SK-N-SH (cell line): ENCODE measurements at regions not wholly inside any gene's neighbourhood (a gene's known extent, or its start where the extent isn't known, plus 50 kb on each side); places are given as distances from the start of the nearest gene placed in this dataset.

Experiments
- CTCF ChIA-PET: fragments of 300-600, 350-600 bp; formaldehyde crosslinking; extraction: SDS; loops from one replicate; lab custom pipeline; 2021; lab: Yijun Ruan, JAX
- POLR2A ChIA-PET: fragments of 350-600 bp; sonication (Branson Sonifier 250); formaldehyde crosslinking; extraction: SDS; loops from one replicate; lab custom pipeline; 2020; ENCODE audit warnings: antibody characterized with exemption, inconsistent platforms; lab: Yijun Ruan, JAX
- DNase-seq: peaks from one replicate; pipeline ENCODE4 v3.0.0; 2012
- H2AFZ ChIP-seq: fragments of 200-600 bp; sonication (generic); 2 replicates; pipeline ENCODE4 v1.8.1; 2016; ENCODE audit warnings: antibody characterized with exemption, mild to moderate bottlenecking, low read depth
- H3F3A ChIP-seq: fragments of 200-600 bp; sonication (generic); replicated peaks from 2 replicates; pipeline ENCODE3; 2016; ENCODE audit warnings: antibody characterized with exemption, mild to moderate bottlenecking; ENCODE audit not compliant: insufficient read depth
- H3K27ac ChIP-seq, 2 experiments: fragments of 200-500 bp in 1 of 2; fragments of 200-600 bp in 1 of 2; sonication (Bioruptor generic) in 1 of 2; sonication (generic), shearing (Covaris generic) in 1 of 2; 2 replicates each; pipeline versions ENCODE4 v1.5.1 to v1.6.1; 2014 to 2016; ENCODE audit warnings: low read depth in 2 of 2, inconsistent platforms in 1 of 2, low read length in 1 of 2, mild to moderate bottlenecking in 1 of 2, mixed read lengths in 1 of 2
- H3K27me3 ChIP-seq: fragments of 200-600 bp; sonication (generic), shearing (Covaris generic); 2 replicates; pipeline ENCODE4 v1.6.1; 2016; ENCODE audit warnings: mixed run types; ENCODE audit not compliant: insufficient read depth
- H3K36me3 ChIP-seq, 2 experiments: fragments of 200-500 bp in 1 of 2; fragments of 200-600 bp in 1 of 2; sonication (Bioruptor generic) in 1 of 2; sonication (generic) in 1 of 2; replicated peaks in 1 of 2; 2 replicates each; pipeline versions ENCODE3 to v1.5.1; 2014 to 2016; ENCODE audit warnings: low read length in 1 of 2, mild to moderate bottlenecking in 1 of 2; ENCODE audit not compliant: insufficient read depth in 2 of 2, control insufficient read depth in 1 of 2
- H3K4me1 ChIP-seq, 2 experiments: fragments of 200-500 bp in 1 of 2; fragments of 200-600 bp in 1 of 2; sonication (Bioruptor generic) in 1 of 2; sonication (generic), shearing (Covaris generic) in 1 of 2; 2 replicates each; pipeline versions ENCODE4 v1.5.1 to v1.6.1; 2014 to 2016; ENCODE audit warnings: low read depth in 1 of 2, low read length in 1 of 2, mixed run types in 1 of 2; ENCODE audit not compliant: insufficient read depth in 2 of 2, control insufficient read depth in 1 of 2
- H3K4me2 ChIP-seq: fragments of 200-600 bp; sonication (generic), shearing (Covaris generic); 2 replicates; pipeline ENCODE4 v1.6.1; 2017; ENCODE audit warnings: mixed run types
- H3K4me3 ChIP-seq, 2 experiments: fragments of 200-500 bp in 1 of 2; fragments of 200-600 bp in 1 of 2; sonication (Bioruptor generic) in 1 of 2; sonication (generic), shearing (Covaris generic) in 1 of 2; 2 replicates each; pipeline versions ENCODE4 v1.5.1 to v1.8.1; 2014 to 2016; ENCODE audit warnings: low read depth in 2 of 2, inconsistent platforms in 1 of 2, low read length in 1 of 2, mild to moderate bottlenecking in 1 of 2, mixed read lengths in 1 of 2, moderate library complexity in 1 of 2
- H3K79me2 ChIP-seq: fragments of 200-600 bp; sonication (generic); 2 replicates; pipeline ENCODE4 v1.8.1; 2017; ENCODE audit warnings: mild to moderate bottlenecking; ENCODE audit not compliant: insufficient read depth
- H3K9ac ChIP-seq: fragments of 200-600 bp; sonication (generic); 2 replicates; pipeline ENCODE4 v1.6.1; 2017; ENCODE audit warnings: mixed run types
- H3K9me2 ChIP-seq: fragments of 200-600 bp; sonication (generic); 2 replicates; pipeline ENCODE4 v1.6.1; 2017; ENCODE audit warnings: mixed run types
- H3K9me3 ChIP-seq: fragments of 200-600 bp; sonication (generic); 2 replicates; pipeline ENCODE4 v1.6.1; 2017; ENCODE audit warnings: mixed run types, mild to moderate bottlenecking, moderate library complexity
- H4K20me1 ChIP-seq: fragments of 200-600 bp; sonication (generic); 2 replicates; pipeline ENCODE4 v1.6.1; 2017; ENCODE audit warnings: mild to moderate bottlenecking, mixed run types; ENCODE audit not compliant: insufficient read depth
- CHD2 ChIP-seq: fragments of 150-350 bp; IDR thresholded peaks from 2 replicates; pipeline ENCODE4 v1.6.1; 2018; ENCODE audit warnings: low read length; ENCODE audit not compliant: partially characterized antibody
- EP300 ChIP-seq, 2 experiments: IDR thresholded peaks; 2 replicates each; pipeline versions ENCODE4 v1.4.0 to v1.6.1; 2012; ENCODE audit warnings: borderline replicate concordance in 1 of 2, low read depth in 1 of 2, low read length in 1 of 2
- EZH2phosphoT487 ChIP-seq: fragments of 200-600 bp; sonication (generic); IDR thresholded peaks from 2 replicates; pipeline ENCODE4 v1.6.1; 2017; ENCODE audit warnings: low read depth, mixed run types, mild to moderate bottlenecking, antibody characterized with exemption, moderate library complexity, borderline replicate concordance
- FOXJ3 ChIP-seq: sonication (generic); formaldehyde crosslinking; IDR thresholded peaks from 2 replicates; pipeline ENCODE4 v1.5.1; 2020; ENCODE audit warnings: mild to moderate bottlenecking, missing genetic modification reagents
- FOXM1 ChIP-seq: IDR thresholded peaks from 2 replicates; pipeline ENCODE4 v1.4.0; 2012; ENCODE audit warnings: low read depth, mild to moderate bottlenecking
- GABPA ChIP-seq: IDR thresholded peaks from 2 replicates; pipeline ENCODE4 v1.4.0; 2012; ENCODE audit warnings: low read depth, mild to moderate bottlenecking
- IRF3 ChIP-seq: fragments of 150-350 bp; IDR thresholded peaks from 2 replicates; pipeline ENCODE4 v1.6.1; 2016; ENCODE audit warnings: mild to moderate bottlenecking, low read depth, low read length
- JUND ChIP-seq: IDR thresholded peaks from 2 replicates; pipeline ENCODE4 v1.4.0; 2012
- NRF1 ChIP-seq: IDR thresholded peaks from 2 replicates; pipeline ENCODE4 v1.6.1; 2012; ENCODE audit warnings: low read depth, mild to moderate bottlenecking, low read length
- POLR2AphosphoS5 ChIP-seq: IDR thresholded peaks from 2 replicates; pipeline ENCODE4 v1.6.1; 2012; ENCODE audit warnings: low read depth, low read length
- RAD21 ChIP-seq: IDR thresholded peaks from 2 replicates; pipeline ENCODE4 v1.6.1; 2012; ENCODE audit warnings: mild to moderate bottlenecking, low read length
- REST ChIP-seq: IDR thresholded peaks from 2 replicates; pipeline ENCODE4 v1.6.1; 2012; ENCODE audit warnings: mild to moderate bottlenecking, low read depth, low read length, moderate library complexity
- TCF12 ChIP-seq: IDR thresholded peaks from 2 replicates; pipeline ENCODE4 v1.4.0; 2012
- YY1 ChIP-seq: IDR thresholded peaks from 2 replicates; pipeline ENCODE4 v1.4.0; 2012; ENCODE audit warnings: low read depth, mild to moderate bottlenecking
- WGBS: methylation state at CpG from one replicate; pipeline ENCODE4 v1.1.6; 2017; ENCODE audit warnings: low lambda C conversion rate; 5-methylcytosine and 5-hydroxymethylcytosine counted together
- TF ChIP-seq, protein P1 (sequence below): fragments of 200-600 bp; sonication (generic); IDR thresholded peaks from 2 replicates; pipeline ENCODE4 v1.6.1; 2017; ENCODE audit warnings: antibody characterized with exemption, mild to moderate bottlenecking, moderate library complexity
- TF ChIP-seq, protein P2 (sequence below): IDR thresholded peaks from 2 replicates; pipeline ENCODE4 v1.4.0; 2012; ENCODE audit warnings: low read depth, borderline replicate concordance
- TF ChIP-seq, protein P3 (sequence below): IDR thresholded peaks from 2 replicates; pipeline ENCODE4 v1.4.0; 2012; ENCODE audit warnings: low read depth, borderline replicate concordance

GRCh38 chr9:85292261-85292660 lies 449.5 kb downstream of the AGTPBP1 start:
- H3K79me2 ChIP-seq: no peaks in the 10 kb centered on the region
- WGBS: 39% methylated on average over 4 of the region's 4 CpGs
- TF ChIP-seq, protein P1, sequence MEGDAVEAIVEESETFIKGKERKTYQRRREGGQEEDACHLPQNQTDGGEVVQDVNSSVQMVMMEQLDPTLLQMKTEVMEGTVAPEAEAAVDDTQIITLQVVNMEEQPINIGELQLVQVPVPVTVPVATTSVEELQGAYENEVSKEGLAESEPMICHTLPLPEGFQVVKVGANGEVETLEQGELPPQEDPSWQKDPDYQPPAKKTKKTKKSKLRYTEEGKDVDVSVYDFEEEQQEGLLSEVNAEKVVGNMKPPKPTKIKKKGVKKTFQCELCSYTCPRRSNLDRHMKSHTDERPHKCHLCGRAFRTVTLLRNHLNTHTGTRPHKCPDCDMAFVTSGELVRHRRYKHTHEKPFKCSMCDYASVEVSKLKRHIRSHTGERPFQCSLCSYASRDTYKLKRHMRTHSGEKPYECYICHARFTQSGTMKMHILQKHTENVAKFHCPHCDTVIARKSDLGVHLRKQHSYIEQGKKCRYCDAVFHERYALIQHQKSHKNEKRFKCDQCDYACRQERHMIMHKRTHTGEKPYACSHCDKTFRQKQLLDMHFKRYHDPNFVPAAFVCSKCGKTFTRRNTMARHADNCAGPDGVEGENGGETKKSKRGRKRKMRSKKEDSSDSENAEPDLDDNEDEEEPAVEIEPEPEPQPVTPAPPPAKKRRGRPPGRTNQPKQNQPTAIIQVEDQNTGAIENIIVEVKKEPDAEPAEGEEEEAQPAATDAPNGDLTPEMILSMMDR: no peak
- no peak for TF ChIP-seq GABPA
- no peak for TF ChIP-seq RAD21
- TF ChIP-seq, protein P2, sequence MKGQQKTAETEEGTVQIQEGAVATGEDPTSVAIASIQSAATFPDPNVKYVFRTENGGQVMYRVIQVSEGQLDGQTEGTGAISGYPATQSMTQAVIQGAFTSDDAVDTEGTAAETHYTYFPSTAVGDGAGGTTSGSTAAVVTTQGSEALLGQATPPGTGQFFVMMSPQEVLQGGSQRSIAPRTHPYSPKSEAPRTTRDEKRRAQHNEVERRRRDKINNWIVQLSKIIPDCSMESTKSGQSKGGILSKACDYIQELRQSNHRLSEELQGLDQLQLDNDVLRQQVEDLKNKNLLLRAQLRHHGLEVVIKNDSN: no peak
- TF ChIP-seq TCF12: no peak
- TF ChIP-seq FOXJ3: no peak
- TF ChIP-seq, protein P3, sequence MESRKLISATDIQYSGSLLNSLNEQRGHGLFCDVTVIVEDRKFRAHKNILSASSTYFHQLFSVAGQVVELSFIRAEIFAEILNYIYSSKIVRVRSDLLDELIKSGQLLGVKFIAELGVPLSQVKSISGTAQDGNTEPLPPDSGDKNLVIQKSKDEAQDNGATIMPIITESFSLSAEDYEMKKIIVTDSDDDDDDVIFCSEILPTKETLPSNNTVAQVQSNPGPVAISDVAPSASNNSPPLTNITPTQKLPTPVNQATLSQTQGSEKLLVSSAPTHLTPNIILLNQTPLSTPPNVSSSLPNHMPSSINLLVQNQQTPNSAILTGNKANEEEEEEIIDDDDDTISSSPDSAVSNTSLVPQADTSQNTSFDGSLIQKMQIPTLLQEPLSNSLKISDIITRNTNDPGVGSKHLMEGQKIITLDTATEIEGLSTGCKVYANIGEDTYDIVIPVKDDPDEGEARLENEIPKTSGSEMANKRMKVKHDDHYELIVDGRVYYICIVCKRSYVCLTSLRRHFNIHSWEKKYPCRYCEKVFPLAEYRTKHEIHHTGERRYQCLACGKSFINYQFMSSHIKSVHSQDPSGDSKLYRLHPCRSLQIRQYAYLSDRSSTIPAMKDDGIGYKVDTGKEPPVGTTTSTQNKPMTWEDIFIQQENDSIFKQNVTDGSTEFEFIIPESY: no peak
- no peak for TF ChIP-seq NRF1
- no peak overlapping the region for H2AFZ ChIP-seq
- H3F3A ChIP-seq: no peaks in the 10 kb centered on the region
- ChIA-PET CTCF (no interaction called here), POLR2A (no interaction called here)
- no peak overlapping the region for H3K9ac ChIP-seq
- no peak overlapping the region for H3K27ac ChIP-seq
- no peak for DNase-seq
- H4K20me1 ChIP-seq: no peaks in the 10 kb centered on the region
- H3K27me3 ChIP-seq: no peaks in the 10 kb centered on the region
- no peak overlapping the region for H3K4me3 ChIP-seq
- H3K36me3 ChIP-seq: no peaks in the 10 kb centered on the region
- H3K4me1 ChIP-seq: no peaks in the 10 kb centered on the region
- H3K9me2 ChIP-seq: no peaks in the 10 kb centered on the region
- H3K9me3 ChIP-seq: no peaks in the 10 kb centered on the region
- no peak overlapping the region for H3K4me2 ChIP-seq

- no peaks in the 10 kb centered on the region for H3K4me1 ChIP-seq
These were observed 450.5 kb downstream of the AGTPBP1 start for GRCh38 chr9:85291266-85291665.

More at GRCh38 chr9:85291266-85291665, 450.5 kb downstream of the AGTPBP1 start:
- no peaks in the 10 kb centered on the region for H3K9me3 ChIP-seq
- no peak overlapping the region for H3K4me2 ChIP-seq
- no peaks in the 10 kb centered on the region for H3F3A ChIP-seq
- no peak overlapping the region for H3K4me3 ChIP-seq
- H3K27ac ChIP-seq: no peak overlapping the region
- H3K79me2 ChIP-seq: no peaks in the 10 kb centered on the region
- 40% methylated on average over 6 of the region's 6 CpGs for WGBS
- no peaks in the 10 kb centered on the region for H3K36me3 ChIP-seq
- DNase-seq: no peak
- H3K9ac ChIP-seq: no peak overlapping the region
- no peaks in the 10 kb centered on the region for H4K20me1 ChIP-seq
- POLR2A ChIA-PET: no interaction called here
- TF ChIP-seq JUND (no peak), YY1 (no peak), REST (no peak), EZH2phosphoT487 (no peak), EP300 (IDR thresholded peaks at IDR 0.05; ENCODE audit: borderline replicate concordance in 1 of 2, low read depth in 1 of 2, low read length in 1 of 2) (no peak), IRF3 (no peak), FOXM1 (no peak), NRF1 (no peak), CHD2 (no peak), RAD21 (no peak), POLR2AphosphoS5 (no peak)
- H2AFZ ChIP-seq: no peak overlapping the region
- CTCF ChIA-PET: no interaction called here
- no peaks in the 10 kb centered on the region for H3K27me3 ChIP-seq
- no peaks in the 10 kb centered on the region for H3K9me2 ChIP-seq
